T47D (cell line): ENCODE measurements at regions not wholly inside any gene's neighbourhood (a gene's known extent, or its start where the extent isn't known, plus 50 kb on each side); places are given as distances from the start of the nearest gene placed in this dataset.
"Not testable (repeated sequence)": the region's sequence is repeated elsewhere in the genome, so short reads cannot be mapped to it uniquely, and the experiment has no call there.

Source experiments
- DNase-seq, 2 experiments: peaks; one replicate each; pipeline versions ENCODE4 v3.0.0 to v3.0.0-alpha.2; 2011 to 2012; ENCODE audit warnings: low read depth in 1 of 2, low spot score in 1 of 2
- JUND ChIP-seq: IDR thresholded peaks from 2 replicates; pipeline ENCODE4 v1.6.1; 2012; ENCODE audit warnings: low read depth
- in situ Hi-C: cut with HindIII; loops from 2 replicates; pipeline ENCODE4 v1.10.0; 2016; ENCODE audit warnings: low sequenced_read_pairs, low pct_unique_long_range_greater_than_20kb

DNA sequence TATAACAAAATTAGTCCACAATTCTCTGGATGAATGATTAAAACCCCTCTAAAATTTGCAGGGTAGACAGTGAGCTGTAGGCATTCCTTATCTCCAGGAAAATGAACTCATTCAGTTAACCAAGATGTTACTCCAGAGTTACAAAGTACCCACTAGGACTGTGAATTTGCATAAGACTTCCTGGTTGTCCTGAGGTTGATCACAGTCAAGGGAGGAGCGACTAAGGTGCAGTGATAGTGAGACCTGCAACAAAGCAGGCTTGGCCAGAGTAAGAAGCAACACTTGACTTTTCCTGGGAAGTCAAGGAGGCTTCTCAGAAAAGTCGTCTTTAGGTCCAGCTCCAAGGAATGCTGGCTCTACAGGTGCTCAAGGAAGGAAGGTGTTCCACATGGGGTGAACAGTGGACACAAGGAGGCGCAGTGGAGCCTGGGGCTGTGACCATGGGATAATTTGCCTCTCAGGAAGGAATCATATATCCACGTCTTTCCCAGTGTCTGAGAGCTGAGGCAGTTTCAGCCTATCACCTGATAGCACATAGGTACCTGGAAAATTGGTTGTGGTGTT is 821.1 kb upstream of the EEF2KMT start:
- TF ChIP-seq JUND = no peak
- in situ Hi-C loops = no loop called here
- DNase-seq = peak in 1 of 2 experiments; percentile 21

DNA sequence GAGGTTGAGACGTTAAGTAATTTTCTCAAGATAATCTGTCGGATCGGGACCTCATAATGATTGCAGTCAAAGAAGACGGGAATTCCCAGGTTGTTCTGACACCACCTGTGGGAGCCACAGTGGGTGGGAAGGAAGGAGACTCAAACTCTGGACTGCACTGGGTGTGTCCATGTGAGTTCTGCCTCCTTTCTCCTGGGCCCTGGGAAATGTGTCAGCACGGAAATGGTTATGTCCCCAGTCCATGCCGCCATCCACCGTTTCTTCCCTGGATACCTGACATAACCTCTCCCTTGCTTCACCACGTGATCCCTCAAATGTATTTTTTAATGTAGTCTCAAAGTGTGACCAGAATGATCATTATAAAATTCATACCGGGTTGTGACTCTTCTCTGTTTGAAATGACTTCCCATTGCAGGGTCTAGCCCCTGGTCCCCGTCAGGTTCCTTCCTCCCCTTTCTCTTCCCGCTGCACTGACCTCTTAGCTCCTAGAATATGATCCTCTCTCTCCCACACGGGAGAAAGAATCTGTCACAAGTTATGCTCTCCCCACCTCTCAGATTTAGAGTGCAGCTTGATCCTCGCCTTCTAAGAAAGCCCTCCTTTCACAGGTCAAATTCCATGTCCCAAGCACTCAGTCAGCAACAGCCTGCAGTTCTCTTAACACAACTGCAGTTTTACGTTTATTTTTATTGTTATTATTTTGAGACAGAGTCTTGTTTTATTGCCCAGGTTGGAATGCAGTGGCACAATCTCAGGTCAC is 820.0 kb upstream of the EEF2KMT start:
- no peak for TF ChIP-seq JUND
- in situ Hi-C loops = no loop called here
- DNase-seq = no peak

DNA sequence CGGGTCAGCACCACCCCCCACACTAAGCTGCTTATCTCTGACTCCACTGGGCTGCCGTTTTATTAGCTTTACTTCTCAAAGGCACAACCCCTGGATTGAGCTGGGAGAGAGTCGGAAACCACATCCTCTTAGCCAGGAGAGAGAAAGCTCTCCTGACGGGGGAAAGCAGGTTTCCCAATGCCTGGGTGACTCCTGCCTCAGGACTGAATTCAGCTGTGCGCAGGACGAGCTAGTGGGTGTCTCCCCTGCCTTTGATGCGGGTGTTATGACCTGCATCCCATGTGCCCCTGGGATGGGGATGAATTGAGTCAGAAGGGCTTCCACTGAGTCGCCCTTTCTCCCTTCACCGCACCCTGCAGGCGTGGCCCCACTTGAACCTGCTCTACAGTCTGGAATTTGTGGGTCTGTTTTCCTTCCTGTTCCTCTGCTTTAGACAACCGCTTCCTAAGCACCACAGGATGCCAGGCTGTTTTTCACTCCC is 819.2 kb upstream of the EEF2KMT start:
- in situ Hi-C loops = no loop called here
- no peak for DNase-seq
- TF ChIP-seq JUND = no peak

DNA sequence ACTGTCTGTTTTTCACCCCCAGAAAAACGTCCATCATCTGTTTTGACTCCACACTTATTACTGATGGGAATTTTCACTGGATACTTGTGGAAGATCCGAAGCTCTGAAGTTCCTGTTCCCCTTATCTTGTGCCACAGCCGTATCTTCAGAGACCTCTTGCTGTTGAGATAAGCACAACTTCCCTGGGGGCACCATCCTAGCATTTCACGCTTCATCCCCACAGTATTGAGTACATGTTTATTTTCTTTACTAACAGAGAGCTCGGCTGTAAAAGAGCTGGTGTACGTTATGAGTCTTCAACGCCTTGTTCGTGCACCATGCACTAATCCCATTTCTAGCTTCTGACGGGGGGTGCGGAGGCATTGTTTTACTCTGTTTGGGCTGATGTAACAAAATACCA is 813.6 kb upstream of the EEF2KMT start:
- in situ Hi-C loops = no loop called here
- no peak for TF ChIP-seq JUND

DNA sequence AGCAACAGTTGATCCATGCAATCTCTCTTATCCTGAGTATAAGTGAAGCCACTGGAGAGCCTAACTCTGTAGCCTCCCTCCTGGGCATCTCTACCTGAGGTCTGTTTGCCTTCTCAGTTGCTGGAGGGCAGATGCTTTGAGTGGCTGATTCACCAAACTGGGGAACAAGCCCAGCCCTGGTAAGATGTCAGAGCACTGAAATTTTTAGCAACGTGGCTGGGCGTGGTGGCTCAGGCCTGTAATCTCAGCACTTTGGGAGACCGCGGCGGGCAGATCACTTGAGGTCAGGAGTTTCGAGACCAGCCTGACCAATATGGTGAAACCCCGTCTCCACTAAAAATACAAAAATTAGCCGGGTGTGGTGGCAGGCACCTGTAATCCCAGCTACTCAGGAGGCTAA is 812.0 kb upstream of the EEF2KMT start:
- DNase-seq, in situ Hi-C loops: not testable (repeated sequence)

More for the DNA sequence above, 813.6 kb upstream of the EEF2KMT start:
- no peak for DNase-seq

DNA sequence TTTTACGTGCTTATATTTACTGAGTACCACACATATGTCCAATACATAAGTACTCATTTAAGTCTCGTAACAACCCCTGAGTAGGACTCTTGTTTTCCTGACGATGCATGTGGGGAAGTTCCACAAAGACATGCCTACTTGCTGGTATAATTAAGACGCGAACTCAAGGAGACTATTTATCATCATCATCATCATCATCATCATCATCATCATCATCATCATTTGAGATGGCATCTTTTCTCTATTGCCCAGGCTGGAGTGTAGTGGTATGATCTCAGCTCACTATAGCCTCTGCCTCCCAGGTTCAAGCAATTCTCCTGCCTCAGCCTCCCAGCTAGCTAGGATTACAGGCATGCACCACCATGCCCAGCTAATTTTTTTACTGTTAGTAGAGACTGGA is 809.9 kb upstream of the EEF2KMT start:
- in situ Hi-C loops = no loop called here

DNA sequence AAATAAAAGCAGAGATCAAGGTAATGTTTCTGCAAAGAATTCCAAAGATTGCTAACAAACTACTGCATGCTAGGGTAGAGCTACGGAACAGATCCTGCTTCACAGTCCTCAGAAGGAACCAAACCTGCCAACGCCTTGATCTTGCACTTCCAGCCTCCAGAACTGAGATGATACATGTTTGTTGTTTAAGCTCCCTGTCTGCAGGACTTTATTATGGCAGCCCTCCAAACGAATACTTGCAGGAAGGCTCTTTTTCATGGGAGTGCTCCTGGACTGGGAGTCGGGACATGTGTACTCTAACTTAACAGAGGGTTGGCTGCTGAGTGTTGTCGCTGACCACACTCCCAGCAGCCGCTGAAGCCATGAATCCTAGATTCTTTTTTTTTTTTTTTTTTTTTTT is 808.8 kb upstream of the EEF2KMT start:
- in situ Hi-C loops = no loop called here
- TF ChIP-seq JUND = no peak
- no peak for DNase-seq

More for the DNA sequence above, 809.9 kb upstream of the EEF2KMT start:
- no peak for DNase-seq
- no peak for TF ChIP-seq JUND

DNA sequence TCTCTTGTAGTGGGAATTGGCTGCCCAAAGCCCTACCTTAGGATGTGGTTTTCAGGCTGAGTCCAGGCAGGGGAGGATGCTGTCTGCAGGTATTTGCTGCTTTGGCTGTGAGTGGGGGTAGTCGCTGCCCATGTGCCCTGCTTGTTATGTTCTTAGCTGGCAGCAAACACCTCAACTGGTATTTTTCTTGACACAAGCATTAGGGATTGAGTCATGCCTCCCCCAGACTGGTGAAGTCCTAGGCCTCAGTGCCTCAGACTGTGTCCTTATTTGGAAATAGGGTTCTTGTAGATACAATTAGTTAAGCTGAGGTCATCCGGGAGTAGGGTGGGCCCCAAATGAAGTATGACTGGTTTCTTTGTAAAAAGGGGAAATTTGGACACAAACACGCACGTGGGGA is 808.3 kb upstream of the EEF2KMT start:
- in situ Hi-C loops = no loop called here
- DNase-seq = no peak
- TF ChIP-seq JUND = no peak

DNA sequence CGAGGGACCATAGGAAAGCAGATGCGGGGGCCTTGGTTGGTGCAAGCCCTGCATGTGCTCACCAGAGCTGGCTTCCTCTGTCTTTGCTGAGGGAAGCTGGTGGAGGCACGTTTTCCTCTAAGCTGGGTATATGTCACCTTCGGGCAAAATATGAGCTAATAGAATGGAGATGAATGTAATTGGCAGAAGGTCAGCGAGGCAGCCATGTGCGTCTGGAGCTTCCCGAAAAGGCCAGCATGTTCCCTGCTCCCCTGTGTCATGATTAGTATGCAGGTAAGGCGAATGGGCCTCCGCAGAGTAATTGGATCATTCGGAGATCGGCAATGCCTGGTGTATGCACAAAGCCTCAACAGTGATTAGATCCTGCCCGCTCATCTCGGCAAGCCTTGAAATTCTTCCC is 806.2 kb upstream of the EEF2KMT start:
- TF ChIP-seq JUND = no peak
- no peak for DNase-seq
- in situ Hi-C loops = no loop called here

DNA sequence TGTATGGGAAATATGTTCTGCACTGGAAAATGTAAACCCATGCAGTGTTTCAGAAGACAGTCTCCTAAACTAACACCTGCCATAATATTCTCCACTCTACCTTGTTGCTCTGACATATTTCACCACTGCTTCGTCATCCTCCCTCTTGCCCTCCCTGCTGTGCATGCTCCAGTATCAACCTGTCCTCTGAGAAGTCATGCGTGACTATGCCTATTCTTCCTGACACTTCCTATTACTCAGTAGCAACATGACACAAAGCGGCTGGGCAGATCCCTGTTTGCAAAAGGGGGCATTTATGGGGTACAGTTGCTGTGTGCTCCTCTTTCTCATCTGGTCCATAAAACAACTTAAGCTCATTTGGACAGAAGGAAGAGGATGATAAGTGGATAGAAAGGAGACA is 805.6 kb upstream of the EEF2KMT start:
- in situ Hi-C loops = no loop called here
- DNase-seq = no peak
- no peak for TF ChIP-seq JUND

DNA sequence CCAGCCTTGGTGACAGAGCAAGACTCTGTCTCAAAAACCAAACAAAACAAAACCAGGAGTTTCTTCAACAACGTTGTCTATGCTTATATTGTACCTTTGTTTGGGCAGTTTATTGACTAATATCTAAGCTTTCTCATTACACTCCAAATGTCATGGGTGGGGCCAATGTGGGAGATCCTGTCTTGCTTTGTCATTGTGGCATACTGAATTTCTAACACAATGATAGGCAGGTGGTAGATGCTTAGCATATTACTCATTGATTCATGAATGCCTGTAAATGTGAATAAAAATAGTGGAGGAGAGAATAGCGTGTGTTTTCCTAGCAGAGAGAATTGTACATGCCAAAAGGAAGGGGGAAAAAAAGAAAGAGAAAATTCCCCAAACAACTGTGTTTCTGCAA is 802.5 kb upstream of the EEF2KMT start:
- no peak for TF ChIP-seq JUND
- no peak for DNase-seq

DNA sequence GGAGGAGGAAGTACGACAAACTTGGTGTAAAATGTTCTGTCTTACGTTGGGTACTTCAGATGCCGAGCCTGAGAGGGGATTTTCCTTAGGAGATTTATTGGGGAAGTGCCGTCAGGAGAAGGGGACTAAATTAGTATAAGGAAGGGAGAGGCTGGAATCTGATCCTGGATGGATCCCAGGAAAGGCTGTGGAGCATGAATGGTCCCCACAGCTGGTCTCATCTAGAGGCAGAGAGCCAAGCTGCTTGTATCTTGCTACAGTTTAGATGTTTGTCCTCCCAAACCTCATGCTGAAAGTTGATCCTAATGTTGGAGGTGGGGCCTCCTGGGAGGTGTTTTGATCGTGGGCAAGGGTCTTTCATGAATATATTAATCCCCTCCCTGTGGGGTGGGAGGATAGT is 798.4 kb upstream of the EEF2KMT start:
- no peak for TF ChIP-seq JUND
- in situ Hi-C loops = no loop called here
- no peak for DNase-seq

More for the DNA sequence above, 802.5 kb upstream of the EEF2KMT start:
- in situ Hi-C loops = no loop called here

DNA sequence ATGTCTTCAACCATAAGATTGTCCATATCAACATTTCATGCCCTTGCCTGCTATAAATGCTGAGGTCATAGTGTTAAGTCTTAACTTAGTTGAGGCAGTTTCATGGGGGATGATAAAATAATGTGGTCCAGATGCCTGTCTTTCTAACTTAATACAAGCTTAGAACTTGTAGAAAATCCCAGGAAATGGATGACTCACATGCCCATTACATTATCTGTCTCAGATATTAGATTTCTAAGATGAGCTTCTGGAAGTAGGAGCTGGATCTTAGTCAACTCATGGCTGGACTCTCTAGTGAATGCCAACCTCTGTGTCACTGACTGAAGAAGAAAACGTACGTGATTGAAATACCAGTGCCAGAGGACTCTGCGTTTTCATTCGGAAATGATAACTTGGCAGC is 797.5 kb upstream of the EEF2KMT start:
- TF ChIP-seq JUND = no peak
- in situ Hi-C loops = no loop called here
- DNase-seq = no peak
